H9 (cell line): ENCODE measurements at regions not wholly inside any gene's neighbourhood (a gene's known extent, or its start where the extent isn't known, plus 50 kb on each side); places are given as distances from the start of the nearest gene placed in this dataset.

Experiments used
- DNase-seq: peaks from one replicate; pipeline ENCODE4 v3.0.0-alpha.2; 2017
- H2AFZ ChIP-seq: one replicate; pipeline ENCODE4 v1.6.1; 2013; ENCODE audit warnings: mild to moderate bottlenecking, low read length, control low read depth, moderate library complexity
- H2AK5ac ChIP-seq: 2 replicates; pipeline ENCODE4 v1.6.1; 2013; ENCODE audit warnings: low read length, control low read depth, mixed read lengths; ENCODE audit not compliant: insufficient read length
- H2BK120ac ChIP-seq: one replicate; pipeline ENCODE4 v1.6.1; 2013; ENCODE audit warnings: low read depth, mild to moderate bottlenecking, low read length, control low read depth, inconsistent platforms; ENCODE audit not compliant: poor library complexity, severe bottlenecking
- H2BK12ac ChIP-seq: 2 replicates; pipeline ENCODE4 v1.6.1; 2013; ENCODE audit warnings: low read length, control low read depth, mixed read lengths, low read depth; ENCODE audit not compliant: insufficient read length
- H2BK15ac ChIP-seq: 2 replicates; pipeline ENCODE4 v1.6.1; 2013; ENCODE audit warnings: low read depth, low read length, control low read depth
- H2BK20ac ChIP-seq: one replicate; pipeline ENCODE4 v1.6.1; 2013; ENCODE audit warnings: low read depth, mild to moderate bottlenecking, low read length, control low read depth, inconsistent platforms; ENCODE audit not compliant: poor library complexity, severe bottlenecking
- H2BK5ac ChIP-seq: 2 replicates; pipeline ENCODE4 v1.6.1; 2013; ENCODE audit warnings: low read length, control low read depth, mixed read lengths; ENCODE audit not compliant: insufficient read length
- H3K14ac ChIP-seq: 2 replicates; pipeline ENCODE4 v1.6.1; 2013; ENCODE audit warnings: low read length, control low read depth; ENCODE audit not compliant: insufficient read depth
- H3K18ac ChIP-seq: 2 replicates; pipeline ENCODE4 v1.6.1; 2013; ENCODE audit warnings: low read depth, mild to moderate bottlenecking, mixed read lengths, low read length, control low read depth; ENCODE audit not compliant: insufficient read length
- H3K23ac ChIP-seq: 2 replicates; pipeline ENCODE4 v1.6.1; 2013; ENCODE audit warnings: low read length, control low read depth, mixed read lengths, low read depth; ENCODE audit not compliant: insufficient read length
- H3K23me2 ChIP-seq: 2 replicates; pipeline ENCODE4 v1.6.1; 2013; ENCODE audit warnings: low read depth, mild to moderate bottlenecking, mixed read lengths, low read length, control low read depth; ENCODE audit not compliant: insufficient read length, poor library complexity, severe bottlenecking
- H3K27ac ChIP-seq: 2 replicates; pipeline ENCODE4 v1.5.1; 2013; ENCODE audit warnings: low read length, control low read depth, mixed read lengths, low read depth; ENCODE audit not compliant: insufficient read length
- H3K27me3 ChIP-seq: 2 replicates; pipeline ENCODE4 v1.6.1; 2013; ENCODE audit warnings: low read length, control low read depth, inconsistent platforms; ENCODE audit not compliant: insufficient read depth
- H3K4ac ChIP-seq: 2 replicates; pipeline ENCODE4 v1.6.1; 2013; ENCODE audit warnings: low read depth, mild to moderate bottlenecking, control low read depth, inconsistent platforms, low read length, moderate library complexity
- H3K4me1 ChIP-seq: 2 replicates; pipeline ENCODE4 v1.6.1; 2013; ENCODE audit warnings: low read length, control low read depth, inconsistent platforms; ENCODE audit not compliant: insufficient read depth
- H3K4me2 ChIP-seq: 2 replicates; pipeline ENCODE4 v1.6.1; 2013; ENCODE audit warnings: low read length, control low read depth, mixed read lengths; ENCODE audit not compliant: insufficient read length, insufficient read depth
- H3K56ac ChIP-seq: 2 replicates; pipeline ENCODE4 v1.6.1; 2013; ENCODE audit warnings: low read depth, mild to moderate bottlenecking, mixed read lengths, low read length, control low read depth; ENCODE audit not compliant: insufficient read length
- H3K79me1 ChIP-seq: 2 replicates; pipeline ENCODE4 v1.6.1; 2013; ENCODE audit warnings: low read depth, mild to moderate bottlenecking, moderate library complexity, low read length, control low read depth, inconsistent platforms; ENCODE audit not compliant: insufficient read depth, poor library complexity, severe bottlenecking
- H3K79me2 ChIP-seq: 2 replicates; pipeline ENCODE4 v1.6.1; 2013; ENCODE audit warnings: low read length, control low read depth, inconsistent platforms; ENCODE audit not compliant: insufficient read depth
- H3K9ac ChIP-seq: 2 replicates; pipeline ENCODE4 v1.6.1; 2013; ENCODE audit warnings: low read length, control low read depth, mixed read lengths; ENCODE audit not compliant: insufficient read length; ENCODE audit errors: extremely low read depth
- H3K9me3 ChIP-seq: one replicate; pipeline ENCODE4 v1.6.1; 2013; ENCODE audit warnings: low read depth, low read length, inconsistent platforms; ENCODE audit not compliant: control insufficient read depth
- H3T11ph ChIP-seq: one replicate; pipeline ENCODE4 v1.6.1; 2013; ENCODE audit warnings: mild to moderate bottlenecking, low read length, control low read depth, inconsistent platforms
- H4K20me1 ChIP-seq: one replicate; pipeline ENCODE4 v1.6.1; 2013; ENCODE audit not compliant: control insufficient read depth, insufficient read length, insufficient read depth
- H4K5ac ChIP-seq: 2 replicates; pipeline ENCODE4 v1.6.1; 2013; ENCODE audit warnings: low read depth, mild to moderate bottlenecking, mixed read lengths, low read length, control low read depth; ENCODE audit not compliant: insufficient read length
- H4K8ac ChIP-seq: replicated peaks from 2 replicates; pipeline ENCODE4 v1.6.1; 2013; ENCODE audit warnings: low read length, control low read depth, mixed read lengths, low read depth; ENCODE audit not compliant: insufficient read length
- H4K91ac ChIP-seq: 2 replicates; pipeline ENCODE4 v1.6.1; 2013; ENCODE audit warnings: low read depth, mild to moderate bottlenecking, moderate library complexity, mixed read lengths, low read length, control low read depth; ENCODE audit not compliant: insufficient read length
- H3K27ac Mint-ChIP-seq, 3 experiments: 2 replicates in 2 of 3; 3 replicates in 1 of 3; pipeline ENCODE4 v1.8.0; 2020 to 2021; ENCODE audit warnings: mixed read lengths in 3 of 3, mild to moderate bottlenecking in 1 of 3, moderate library complexity in 1 of 3
- H3K27me3 Mint-ChIP-seq: 2 replicates; pipeline ENCODE4 v1.8.0; 2021; ENCODE audit warnings: low read depth, mild to moderate bottlenecking, moderate library complexity, mixed read lengths
- H3K36me3 Mint-ChIP-seq, 3 experiments: 2 replicates in 2 of 3; 3 replicates in 1 of 3; pipeline ENCODE4 v1.8.0; 2020 to 2021; ENCODE audit warnings: low read depth in 3 of 3, mixed read lengths in 3 of 3; ENCODE audit not compliant: insufficient read depth in 1 of 3
- H3K4me1 Mint-ChIP-seq, 2 experiments: 2 replicates each; pipeline ENCODE4 v1.8.0; 2020; ENCODE audit warnings: mixed read lengths in 2 of 2
- H3K4me3 Mint-ChIP-seq, 2 experiments: 2 replicates in 1 of 2; 3 replicates in 1 of 2; pipeline ENCODE4 v1.8.0; 2020 to 2021; ENCODE audit warnings: mild to moderate bottlenecking in 2 of 2, mixed read lengths in 2 of 2, moderate library complexity in 1 of 2
- H3K9me3 Mint-ChIP-seq, 2 experiments: 2 replicates in 1 of 2; 3 replicates in 1 of 2; pipeline ENCODE4 v1.8.0; 2020; ENCODE audit warnings: mild to moderate bottlenecking in 2 of 2, mixed read lengths in 2 of 2, moderate library complexity in 1 of 2
- WGBS: extraction: QIAGEN DNeasy Blood & Tissue Kit; methylation state at CpG from one replicate; pipeline ENCODE4 v1.1.7; 2013; ENCODE audit warnings: missing lambda C conversion rate, low lambda C conversion rate, mixed read lengths; ENCODE audit not compliant: insufficient read length; ENCODE audit errors: extremely low coverage; 5-methylcytosine and 5-hydroxymethylcytosine counted together
- TF ChIP-seq, protein P1 (sequence below): fragments of 200-600 bp; sonication (generic); conservative IDR thresholded peaks from 3 replicates; pipeline ENCODE4 v1.8.0; 2021; ENCODE audit warnings: antibody characterized with exemption, mild to moderate bottlenecking

DNA sequence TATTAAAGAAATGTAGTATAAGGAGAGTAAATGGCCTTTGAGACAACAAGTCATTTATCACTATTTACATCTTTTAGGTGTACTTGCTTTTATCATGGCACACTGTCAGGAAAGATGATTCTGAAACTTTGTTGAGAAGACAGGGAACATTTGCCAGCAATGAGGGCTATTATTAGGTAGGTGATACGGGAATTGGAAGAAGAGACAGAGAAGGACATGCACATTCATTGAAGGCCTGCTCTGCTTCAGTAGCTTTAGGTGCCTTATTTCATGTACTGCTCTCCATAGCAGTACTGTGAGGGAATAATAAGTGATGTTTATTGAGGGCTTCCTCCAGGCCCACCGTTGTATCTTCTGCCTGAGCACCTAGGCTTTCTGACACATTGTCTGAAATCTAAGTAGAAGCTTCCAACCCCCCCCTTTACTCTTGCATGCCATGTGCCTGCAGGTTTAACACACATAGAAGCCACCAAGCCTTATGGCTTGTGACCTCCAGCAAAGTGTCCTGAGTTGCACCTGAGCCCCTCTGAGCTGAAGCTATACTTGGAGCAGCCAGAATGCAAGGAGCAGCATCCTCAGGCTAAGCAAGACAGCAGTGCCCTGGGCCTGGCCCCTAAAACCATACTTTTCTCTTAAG is 275.2 kb upstream of the VLDLR start:
- H2BK12ac ChIP-seq: no peak overlapping the region
- H3K4ac ChIP-seq: no peak overlapping the region
- no peak overlapping the region for H3K56ac ChIP-seq
- H2BK5ac ChIP-seq: no peak overlapping the region
- H3K23ac ChIP-seq: no peak overlapping the region
- H4K20me1 ChIP-seq: no peaks in the 10 kb centered on the region
- H3K27ac ChIP-seq: no peak overlapping the region
- H2BK20ac ChIP-seq: no peak overlapping the region
- Mint-ChIP-seq H3K9me3 (peaks cover 8 to 24% of the 10 kb centered on the region in 2 experiments; a peak in 4 of 5 replicates), H3K27ac (no peak overlapping the region), H3K36me3 (peaks cover 9 to 29% (median 17%) of the 10 kb centered on the region in 3 experiments), H3K4me1 (no peaks in the 10 kb centered on the region), H3K4me3 (no peak overlapping the region), H3K27me3 (peaks cover 3% of the 10 kb centered on the region)
- no peak overlapping the region for H2BK120ac ChIP-seq
- no peak overlapping the region for H3T11ph ChIP-seq
- no peak overlapping the region for H4K91ac ChIP-seq
- DNase-seq: no peak
- H3K9ac ChIP-seq: no peak overlapping the region
- no peak overlapping the region for H2AFZ ChIP-seq
- H2AK5ac ChIP-seq: no peak overlapping the region
- TF ChIP-seq, protein P1, sequence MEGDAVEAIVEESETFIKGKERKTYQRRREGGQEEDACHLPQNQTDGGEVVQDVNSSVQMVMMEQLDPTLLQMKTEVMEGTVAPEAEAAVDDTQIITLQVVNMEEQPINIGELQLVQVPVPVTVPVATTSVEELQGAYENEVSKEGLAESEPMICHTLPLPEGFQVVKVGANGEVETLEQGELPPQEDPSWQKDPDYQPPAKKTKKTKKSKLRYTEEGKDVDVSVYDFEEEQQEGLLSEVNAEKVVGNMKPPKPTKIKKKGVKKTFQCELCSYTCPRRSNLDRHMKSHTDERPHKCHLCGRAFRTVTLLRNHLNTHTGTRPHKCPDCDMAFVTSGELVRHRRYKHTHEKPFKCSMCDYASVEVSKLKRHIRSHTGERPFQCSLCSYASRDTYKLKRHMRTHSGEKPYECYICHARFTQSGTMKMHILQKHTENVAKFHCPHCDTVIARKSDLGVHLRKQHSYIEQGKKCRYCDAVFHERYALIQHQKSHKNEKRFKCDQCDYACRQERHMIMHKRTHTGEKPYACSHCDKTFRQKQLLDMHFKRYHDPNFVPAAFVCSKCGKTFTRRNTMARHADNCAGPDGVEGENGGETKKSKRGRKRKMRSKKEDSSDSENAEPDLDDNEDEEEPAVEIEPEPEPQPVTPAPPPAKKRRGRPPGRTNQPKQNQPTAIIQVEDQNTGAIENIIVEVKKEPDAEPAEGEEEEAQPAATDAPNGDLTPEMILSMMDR: no peak
- H3K9me3 ChIP-seq: no peaks in the 10 kb centered on the region
- no peak overlapping the region for H3K4me2 ChIP-seq
- H3K79me1 ChIP-seq: no peaks in the 10 kb centered on the region
- no peaks in the 10 kb centered on the region for H3K23me2 ChIP-seq
- no peak overlapping the region for H2BK15ac ChIP-seq
- H4K8ac ChIP-seq: no peak overlapping the region
- WGBS: no CpG with 5 or more reads among the region's 2 CpGs
- no peaks in the 10 kb centered on the region for H3K27me3 ChIP-seq
- H4K5ac ChIP-seq: no peak overlapping the region
- no peak overlapping the region for H3K14ac ChIP-seq
- H3K18ac ChIP-seq: no peak overlapping the region
- no peaks in the 10 kb centered on the region for H3K4me1 ChIP-seq
- no peaks in the 10 kb centered on the region for H3K79me2 ChIP-seq
